Adrenal gland (tissue), 9 donors: ENCODE measurements at regions not wholly inside any gene's neighbourhood (a gene's known extent, or its start where the extent isn't known, plus 50 kb on each side); places are given as distances from the start of the nearest gene placed in this dataset.
A peak's percentile ranks its signal among the peaks of the same experiment; 100 is the strongest.

Experiments used
- DNase-seq, 7 donors: peaks; one replicate each; pipeline ENCODE4 v3.0.0-alpha.2; 2019 to 2020
- H3K27ac ChIP-seq, 5 donors: fragments of 200-600 bp; sonication (generic) in 4 of 5; 1 replicate in 3 of 5; 2 replicates in 2 of 5; pipeline versions ENCODE4 v1.5.1 to v1.8.0; 2016 to 2020; ENCODE audit warnings: mild to moderate bottlenecking in 1 of 5
- H3K27me3 ChIP-seq: fragments of 200-600 bp; 2 replicates; pipeline ENCODE4 v1.8.0; 2021
- H3K36me3 ChIP-seq, 2 donors: fragments of 200-600 bp; replicated peaks in 1 of 2; 1 replicate in 1 of 2; 2 replicates in 1 of 2; pipeline versions ENCODE4 v1.5.1 to v1.8.0; 2018 to 2022
- H3K4me1 ChIP-seq, 2 donors: fragments of 200-600 bp; replicated peaks in 1 of 2; 1 replicate in 1 of 2; 2 replicates in 1 of 2; pipeline versions ENCODE4 v1.5.1 to v1.8.0; 2018 to 2021
- H3K4me3 ChIP-seq, 4 donors: fragments of 200-600 bp; sonication (generic) in 3 of 4; one replicate each; pipeline ENCODE4 v1.5.1; 2016 to 2018
- H3K9me3 ChIP-seq, 3 donors: fragments of 200-600 bp; sonication (generic) in 1 of 3; replicated peaks in 1 of 3; 1 replicate in 2 of 3; 2 replicates in 1 of 3; pipeline versions ENCODE4 v1.5.1 to v1.8.0; 2016 to 2021
- CTCF ChIP-seq, 6 experiments: fragments of 450-650 bp in 4 of 6; fragments of 200-600 bp in 2 of 6; sonication (generic) in 1 of 6; IDR thresholded peaks; 1 replicate in 5 of 6; 2 replicates in 1 of 6; pipeline versions ENCODE4 v1.5.1 to v1.8.0; 2016 to 2021; ENCODE audit warnings: antibody characterized with exemption in 6 of 6, mild to moderate bottlenecking in 2 of 6, moderate library complexity in 1 of 6
- POLR2A ChIP-seq, 2 donors: fragments of 450-650 bp; IDR thresholded peaks; one replicate each; pipeline ENCODE4 v1.6.1; 2017; ENCODE audit warnings: antibody characterized with exemption in 2 of 2, mild to moderate bottlenecking in 2 of 2, moderate library complexity in 1 of 2
- WGBS, 4 donors: extraction: QIAGEN DNeasy Blood & Tissue Kit in 2 of 4; methylation state at CpG; one replicate each; pipeline versions ENCODE4 v1.1.5 to v1.1.7; 2013 to 2017; 5-methylcytosine and 5-hydroxymethylcytosine counted together
- intact Hi-C, 2 donors: fragments of 100-400 bp; cut with DNase I; formaldehyde crosslinking; loops; one replicate each; pipeline versions ENCODE4 v1.14.1 to v1.15.0; 2022 to 2023
- donor health status: healthy with polysubstance abuse.
- donor health status: Bipolar disorder and iron deficiency.
- donor health status: DM: yes; HTN: yes; CAD: no.
- donor health status: DM: no; HTN: no; CAD: no.
- donor health status: DM: no; HTN: no; CAD: no.

- Histone ChIP-seq H3K9me3 (no peaks in the 10 kb centered on the region), H3K4me3 (no peak overlapping the region), H3K36me3 (no peaks in the 10 kb centered on the region), H3K4me1 (no peaks in the 10 kb centered on the region), H3K27me3 (no peaks in the 10 kb centered on the region), H3K27ac (no peak overlapping the region)
- DNase-seq = peak in 1 of 7 donors; percentile 15
- WGBS, 4 donors = 92 to 97% (median 95%) methylated on average over 2 to 3 of the region's 3 CpGs
- TF ChIP-seq POLR2A (IDR thresholded peaks at IDR 0.05) (no peak), CTCF (IDR thresholded peaks at IDR 0.05) (no peak)
- intact Hi-C loops = no loop called here
These were observed 152.3 kb downstream of the CDC5L start for GRCh38 chr6:44539701-44540355.

DNA sequence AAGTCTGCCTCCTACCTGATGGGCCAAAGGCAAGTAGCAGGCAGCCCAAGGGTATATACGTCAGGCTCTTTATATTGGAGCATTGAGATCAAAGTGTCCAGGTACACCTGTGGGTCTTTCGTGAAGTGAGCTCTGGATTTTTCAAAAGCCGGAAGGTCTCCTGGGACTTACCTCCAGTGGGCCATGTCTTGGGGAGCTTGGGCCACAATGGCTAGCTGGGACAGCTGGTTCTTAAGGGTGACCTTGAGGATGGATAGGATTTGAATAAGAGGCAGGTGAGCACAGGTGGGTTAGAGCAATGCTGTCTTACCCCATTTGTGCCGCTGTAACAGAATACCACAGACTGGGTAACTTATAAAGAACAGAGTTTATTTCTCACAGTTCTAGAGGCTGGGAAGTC lies 153.4 kb downstream of the CDC5L start:
- no peaks in the 10 kb centered on the region for H3K4me1 ChIP-seq
- 92 to 98% (median 94%) methylated on average over 4 of the region's 4 CpGs for WGBS, 4 donors
- TF ChIP-seq POLR2A (IDR thresholded peaks at IDR 0.05) (no peak), CTCF (IDR thresholded peaks at IDR 0.05) (no peak)
- H3K27me3 ChIP-seq = no peaks in the 10 kb centered on the region
- H3K9me3 ChIP-seq = no peaks in the 10 kb centered on the region
- intact Hi-C loops = no loop called here
- H3K36me3 ChIP-seq = no peaks in the 10 kb centered on the region
- H3K27ac ChIP-seq = no peak overlapping the region
- no peak overlapping the region for H3K4me3 ChIP-seq
- peak in 1 of 7 donors; percentile 29 for DNase-seq

DNA sequence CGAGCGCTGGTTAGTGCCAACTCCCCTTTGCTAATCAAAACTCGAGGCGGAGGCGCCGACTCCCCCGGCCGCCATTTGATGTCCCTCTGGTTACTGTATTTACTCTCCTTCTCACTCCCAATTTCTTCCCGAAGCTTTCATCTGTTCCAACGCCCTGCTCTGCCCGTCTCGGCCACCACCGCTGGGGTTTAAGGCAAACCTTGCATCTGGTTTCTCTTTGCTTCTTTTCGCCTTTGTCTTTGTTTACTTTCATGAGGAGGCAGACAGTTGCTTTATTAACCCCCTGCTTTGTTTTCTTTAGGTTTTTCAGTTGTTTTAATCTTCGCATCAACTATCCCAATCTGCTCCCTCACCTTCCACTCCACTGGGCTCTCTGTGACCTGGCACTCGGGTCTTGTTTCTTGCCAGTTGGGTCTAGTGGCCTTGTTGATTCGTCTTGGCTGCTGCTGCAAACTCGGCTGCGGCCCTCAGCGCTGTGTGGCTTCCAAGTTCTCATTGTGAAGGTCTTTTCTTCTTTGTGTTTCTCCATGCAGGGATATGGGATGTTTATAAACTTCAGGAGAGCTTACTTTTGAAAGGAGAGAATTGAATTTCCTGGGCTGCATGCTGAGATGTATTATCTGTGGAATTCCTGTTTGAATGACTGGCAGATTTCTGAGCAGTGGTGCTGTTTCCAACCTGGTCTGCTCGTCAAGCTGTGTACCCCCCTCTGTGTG lies 155.1 kb downstream of the CDC5L start:
- Histone ChIP-seq H3K27me3 (no peaks in the 10 kb centered on the region), H3K4me3 (no peak overlapping the region), H3K27ac (no peak overlapping the region), H3K9me3 (no peaks in the 10 kb centered on the region), H3K4me1 (no peaks in the 10 kb centered on the region), H3K36me3 (no peaks in the 10 kb centered on the region)
- TF ChIP-seq CTCF (IDR thresholded peaks at IDR 0.05) (no peak), POLR2A (IDR thresholded peaks at IDR 0.05) (no peak)
- intact Hi-C loops = no loop called here
- peak in 5 of 7 donors; percentile 19 to 52 (median 41) for DNase-seq
- WGBS, 4 donors = 65 to 76% (median 71%) methylated on average over 20 to 21 of the region's 21 CpGs

DNA sequence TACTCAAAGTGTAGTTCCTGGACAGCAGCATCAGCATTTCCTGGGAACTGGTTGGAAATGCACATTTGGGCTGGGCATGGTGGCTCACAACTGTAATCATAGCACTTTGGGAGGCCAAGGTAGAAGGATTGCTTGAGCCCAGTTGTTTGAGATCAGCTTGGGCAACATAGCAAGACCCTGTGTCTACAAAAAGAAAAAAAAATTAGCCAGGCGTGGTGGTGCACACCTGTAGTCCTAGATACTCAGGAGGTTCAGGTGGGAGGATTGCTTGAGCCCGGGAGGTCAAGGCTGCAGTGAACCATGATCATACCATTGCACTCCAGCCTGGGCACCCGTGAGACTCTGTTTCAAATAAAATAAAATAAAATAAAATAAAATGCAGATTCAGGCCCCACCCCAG lies 156.2 kb downstream of the CDC5L start:
- WGBS, 4 donors = 90 to 93% (median 91%) methylated on average over 3 of the region's 3 CpGs

More for the DNA sequence above, 156.2 kb downstream of the CDC5L start:
- intact Hi-C loops = no loop called here
- Histone ChIP-seq H3K27ac (no peak overlapping the region), H3K4me3 (no peak overlapping the region), H3K27me3 (no peaks in the 10 kb centered on the region), H3K36me3 (no peaks in the 10 kb centered on the region), H3K4me1 (no peaks in the 10 kb centered on the region), H3K9me3 (no peaks in the 10 kb centered on the region)
- peak in 1 of 7 donors; percentile 14 for DNase-seq
- TF ChIP-seq POLR2A (IDR thresholded peaks at IDR 0.05) = no peak
- TF ChIP-seq CTCF (IDR thresholded peaks at IDR 0.05) = no peak
